ENCODE measurements at regions not wholly inside any gene's neighbourhood (a gene's known extent, or its start where the extent isn't known, plus 50 kb on each side); places are given as distances from the start of the nearest gene placed in this dataset.

GRCh38 chr6:22067671-22068070 lies 229.2 kb downstream of the PRL start:
- DNase-seq (ENCODE audit: low read depth) = no peak

DNA sequence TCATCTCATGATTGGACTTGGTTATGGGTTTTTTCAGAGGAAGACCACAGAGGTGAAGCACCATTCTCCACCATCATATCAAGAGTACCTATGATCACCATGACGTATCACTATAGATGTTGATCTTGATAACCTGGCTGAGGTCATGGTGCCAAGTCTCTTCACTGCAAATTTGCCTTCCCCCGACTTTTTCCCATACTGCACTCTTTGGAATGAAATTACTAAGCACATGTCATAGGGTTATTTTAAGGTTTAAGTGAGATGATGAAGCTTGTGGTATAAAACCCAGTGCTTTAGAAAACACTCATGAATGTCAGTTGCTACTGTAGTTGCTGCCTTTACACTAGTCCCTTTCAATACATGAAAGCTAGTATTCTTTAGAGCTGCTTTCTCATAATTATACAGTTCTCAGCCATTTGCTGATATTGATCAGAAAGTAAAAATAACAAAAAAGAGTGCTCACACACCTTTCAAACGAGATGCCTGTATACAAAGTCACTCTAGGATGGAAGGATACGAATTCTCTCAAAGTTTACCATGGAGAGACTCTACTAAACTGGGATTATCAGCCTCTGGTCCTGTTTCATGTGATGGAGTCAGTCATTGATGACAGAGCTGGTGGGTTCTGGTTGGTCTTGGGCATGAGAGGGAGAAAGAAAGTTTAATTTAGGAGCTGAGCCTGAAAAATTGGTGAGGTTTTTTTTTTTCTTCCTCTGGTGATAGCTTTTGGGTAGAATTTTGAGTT lies 228.1 kb downstream of the PRL start:
- no peak for DNase-seq (ENCODE audit: low read depth)

- DNase-seq (ENCODE audit: low read depth) = no peak
These were observed 227.5 kb downstream of the PRL start for GRCh38 chr6:22069306-22069800.

GRCh38 chr6:22071270-22072041 lies 225.4 kb downstream of the PRL start:
- peak; percentile 64 for DNase-seq (ENCODE audit: low read depth)

- DNase-seq (ENCODE audit: low read depth) = no peak
These were observed 223.9 kb downstream of the PRL start for GRCh38 chr6:22072949-22073348.

- no peak for DNase-seq (ENCODE audit: low read depth)
These were observed 223.2 kb downstream of the PRL start for GRCh38 chr6:22073516-22074198.

DNA sequence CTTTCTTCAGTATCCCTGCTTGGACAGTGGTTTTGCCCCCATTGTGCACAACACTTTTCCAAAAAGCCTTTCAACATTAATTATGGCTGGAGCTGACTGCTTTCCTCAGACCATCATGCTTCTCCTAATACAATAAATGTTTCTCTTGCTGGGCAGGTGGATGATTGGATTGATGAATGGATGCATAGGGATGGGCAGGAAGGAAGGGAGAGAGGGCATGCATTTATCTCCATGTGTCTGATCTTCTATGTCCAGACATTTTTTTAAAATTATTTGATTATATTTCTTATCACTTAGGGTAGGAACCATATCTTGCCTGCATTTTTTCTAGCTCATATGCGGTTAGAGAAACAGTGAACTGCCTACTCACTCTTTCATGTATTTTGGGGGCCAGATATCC lies 218.5 kb downstream of the PRL start:
- DNase-seq (ENCODE audit: low read depth) = no peak

DNA sequence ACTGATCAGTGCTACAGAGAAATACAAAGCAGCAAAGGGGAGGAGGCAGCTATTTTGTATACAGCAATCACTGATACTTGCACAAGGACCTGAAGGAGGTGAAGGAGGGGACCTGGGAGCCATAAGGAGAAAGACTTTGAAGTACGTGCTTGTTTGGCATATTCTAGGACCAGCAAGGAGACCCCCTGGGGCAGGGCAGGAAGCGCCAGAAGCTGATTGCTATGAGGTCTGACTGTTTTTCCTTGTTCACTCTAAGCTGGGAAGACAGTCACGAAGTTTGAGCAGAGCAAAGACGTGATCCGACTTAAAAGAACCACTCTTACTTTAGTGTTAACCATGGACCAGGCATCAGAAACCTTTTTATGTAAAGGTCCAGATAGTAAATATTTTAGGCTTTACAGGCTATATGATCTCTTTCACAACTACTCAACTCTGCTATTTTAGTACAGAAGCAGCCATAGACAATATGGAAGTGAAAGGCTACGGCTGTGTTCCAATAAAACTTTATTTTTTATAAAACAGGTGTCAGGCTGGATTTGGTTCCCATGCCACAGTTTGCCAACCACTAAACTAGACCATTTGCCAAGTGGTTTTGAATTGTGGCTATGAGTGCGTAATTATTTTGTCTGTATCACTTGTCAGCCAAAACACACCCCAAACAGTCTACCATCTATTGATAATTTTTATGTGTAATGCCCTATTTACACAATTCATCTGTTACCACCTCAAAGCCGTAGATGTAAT lies 217.9 kb downstream of the PRL start:
- no peak for DNase-seq (ENCODE audit: low read depth)

GRCh38 chr6:22079783-22080182 lies 217.1 kb downstream of the PRL start:
- DNase-seq (ENCODE audit: low read depth) = peak; percentile 90

- DNase-seq (ENCODE audit: low read depth) = no peak
These were observed 215.1 kb downstream of the PRL start for GRCh38 chr6:22081709-22082108.

DNA sequence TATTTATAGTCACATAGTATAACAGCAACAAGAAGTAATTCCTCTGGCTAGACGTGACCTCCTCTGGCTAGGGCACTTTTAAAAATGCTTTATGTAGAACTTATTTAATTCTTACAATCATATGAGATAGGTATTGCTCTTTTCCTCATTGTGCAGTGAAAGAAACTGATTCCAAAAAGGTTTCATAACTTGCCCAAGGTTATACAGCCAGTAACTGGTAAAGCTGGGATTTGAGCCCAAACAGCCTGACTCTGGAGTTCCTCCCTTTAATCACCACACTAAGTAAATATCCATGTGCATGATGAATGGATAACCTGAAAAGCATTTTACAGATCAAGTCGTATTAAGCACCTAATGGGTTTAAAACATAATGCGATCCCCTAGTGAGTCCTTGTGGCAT lies 214.6 kb downstream of the PRL start:
- peak; percentile 58 for DNase-seq (ENCODE audit: low read depth)

DNA sequence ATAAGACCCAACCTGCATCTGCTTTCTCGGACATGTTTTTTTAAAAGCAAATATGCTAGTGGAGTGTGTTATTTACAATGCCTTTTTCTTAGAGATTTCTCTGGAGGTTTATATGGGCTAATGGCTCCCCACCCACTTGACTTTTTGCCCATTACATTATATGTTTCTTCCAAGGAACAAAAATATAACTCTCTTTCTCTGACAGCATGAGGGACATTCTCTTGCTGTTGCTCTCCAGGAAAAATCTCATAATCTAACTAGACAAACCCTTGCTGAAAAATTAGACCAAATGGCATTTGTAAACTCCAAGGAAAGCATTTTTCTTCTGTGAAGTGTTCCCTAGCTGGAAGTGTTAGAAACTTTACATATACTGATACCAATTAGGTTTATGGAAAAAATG lies 213.7 kb downstream of the PRL start:
- no peak for DNase-seq (ENCODE audit: low read depth)

DNA sequence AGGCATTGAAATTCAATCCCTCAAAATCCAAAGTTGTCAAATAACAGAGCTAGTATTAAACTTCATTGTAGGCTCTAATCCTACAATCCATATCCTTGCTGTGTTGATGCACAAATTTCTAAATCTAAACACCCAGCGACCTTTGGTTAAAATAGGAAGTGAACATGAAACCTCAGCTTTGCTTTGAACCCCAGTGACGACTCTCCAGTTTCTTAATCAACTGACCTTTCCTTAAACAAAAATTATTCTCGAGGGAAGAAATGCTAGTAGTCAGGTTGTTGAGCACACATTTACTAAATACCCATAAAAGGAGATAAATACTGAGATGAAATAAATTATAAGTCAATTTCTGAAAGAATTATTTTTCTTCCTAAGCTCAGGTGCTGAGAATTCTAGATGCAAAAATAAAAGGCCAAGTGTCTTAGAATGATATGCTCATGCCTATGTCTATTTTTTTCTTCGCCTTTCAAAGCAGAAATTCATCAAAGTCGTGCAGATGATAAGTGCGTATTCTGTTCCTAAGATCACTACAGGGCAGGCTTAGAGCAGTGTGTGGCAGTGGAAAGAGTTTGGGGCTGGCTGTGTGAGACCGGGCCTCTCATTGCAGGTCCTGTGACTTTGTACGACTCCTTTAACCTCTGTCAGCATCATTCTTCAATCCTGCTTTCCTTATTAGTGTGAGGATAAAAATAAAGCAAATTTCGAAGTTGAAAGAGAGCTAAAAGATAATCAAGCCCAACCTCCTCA lies 208.7 kb downstream of the PRL start:
- DNase-seq (ENCODE audit: low read depth) = peak; percentile 31

DNA sequence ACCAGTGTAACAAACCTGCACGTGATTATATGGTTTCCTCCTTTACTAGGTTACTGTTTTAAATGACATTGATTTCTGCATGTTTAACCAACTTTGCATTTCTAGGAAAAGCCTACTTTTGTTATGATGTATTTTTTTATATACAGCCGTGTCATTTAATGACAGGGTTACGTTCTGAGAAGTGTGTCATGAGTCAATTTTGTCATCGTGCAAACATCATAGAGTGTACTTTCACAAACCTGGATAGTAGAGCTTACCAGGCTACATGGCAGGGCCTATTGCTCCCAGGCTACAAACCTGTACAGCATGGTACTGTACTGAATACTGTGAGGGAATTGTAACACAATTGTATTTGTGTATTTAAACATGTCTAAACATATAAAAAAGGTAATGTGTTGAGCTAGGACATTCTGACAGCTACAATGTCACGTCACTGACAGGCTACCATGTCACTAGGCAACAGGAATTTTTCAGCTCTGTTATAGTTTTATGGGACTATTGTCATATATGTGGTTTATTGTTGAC lies 205.3 kb downstream of the PRL start:
- no peak for DNase-seq (ENCODE audit: low read depth)

- DNase-seq (ENCODE audit: low read depth) = peak; percentile 76
These were observed 201.0 kb downstream of the PRL start for GRCh38 chr6:22095836-22096235.

- peak; percentile 39 for DNase-seq (ENCODE audit: low read depth)
These were observed 198.2 kb downstream of the PRL start for GRCh38 chr6:22098601-22099031.

- DNase-seq (ENCODE audit: low read depth) = no peak
These were observed 197.6 kb downstream of the PRL start for GRCh38 chr6:22099231-22099630.

GRCh38 chr6:22099923-22100322 lies 196.9 kb downstream of the PRL start:
- no peak for DNase-seq (ENCODE audit: low read depth)

DNA sequence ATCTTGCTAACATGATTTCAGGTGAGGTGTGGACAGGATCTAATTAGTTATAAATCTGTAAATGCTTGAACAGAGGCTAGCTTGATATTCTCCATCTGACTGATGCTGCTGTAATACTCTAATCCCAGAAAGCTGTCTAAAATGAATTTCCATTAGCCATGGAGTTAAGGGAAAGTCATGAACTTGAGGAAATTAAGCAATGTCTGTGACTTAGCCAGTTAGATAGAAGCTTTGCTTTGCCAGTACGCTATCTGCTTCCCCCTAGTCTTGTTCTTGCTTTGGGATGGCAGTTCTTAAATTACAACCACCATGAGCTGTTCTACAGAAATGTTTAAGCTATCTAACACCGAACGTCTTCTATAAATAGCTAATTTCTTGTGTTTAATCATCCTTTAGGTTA lies 195.7 kb downstream of the PRL start:
- peak; percentile 24 for DNase-seq (ENCODE audit: low read depth)

GRCh38 chr6:22102671-22103070 lies 194.2 kb downstream of the PRL start:
- peak; percentile 39 for DNase-seq (ENCODE audit: low read depth)

DNA sequence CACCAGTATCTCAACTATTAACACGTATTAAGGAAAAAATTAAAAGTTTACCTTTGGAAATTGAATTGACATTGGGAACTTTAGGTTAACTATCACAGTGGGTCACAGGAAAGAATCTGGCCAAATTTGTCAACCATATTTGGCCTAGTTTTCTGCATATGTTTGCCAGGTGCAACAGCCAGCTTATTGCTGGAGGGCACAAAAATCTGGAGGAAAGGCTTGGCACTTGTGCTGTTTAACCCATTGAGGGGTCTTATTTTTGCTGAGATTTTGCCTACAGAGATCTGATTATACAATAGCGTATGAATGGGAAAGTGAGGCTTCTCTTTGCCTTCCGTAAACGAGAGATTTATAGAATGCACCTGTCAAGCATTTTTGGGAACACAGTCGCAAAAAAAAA lies 190.4 kb downstream of the PRL start:
- no peak for DNase-seq (ENCODE audit: low read depth)
